ENCODE measurements at regions not wholly inside any gene's neighbourhood (a gene's known extent, or its start where the extent isn't known, plus 50 kb on each side); places are given as distances from the start of the nearest gene placed in this dataset.

DNA sequence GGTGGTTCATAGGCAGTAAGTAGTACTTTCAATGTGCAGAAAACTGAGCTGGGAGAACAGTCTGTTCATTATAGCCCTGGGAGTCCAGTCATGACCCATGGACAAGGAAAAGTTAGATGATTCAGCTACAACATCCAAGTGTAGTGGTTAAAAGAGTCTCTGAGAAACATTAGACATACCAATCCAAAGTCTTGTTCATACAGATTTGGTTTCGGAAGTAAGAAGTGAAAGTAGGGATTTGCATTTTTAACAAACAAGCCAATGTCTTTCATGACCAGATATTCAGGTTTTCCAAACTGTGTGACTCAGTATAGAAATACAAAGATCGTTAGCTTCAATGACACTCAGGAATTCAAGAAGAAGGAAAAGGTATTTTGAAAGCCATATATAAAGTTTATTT is 345.3 kb downstream of the SLITRK1 start:
- no peaks in the 10 kb centered on the region for H3K36me3 ChIP-seq (ENCODE audit: insufficient read depth, low read length)
- DNase-seq (ENCODE audit: low spot score) = no peak
- no peaks in the 10 kb centered on the region for H3K4me1 ChIP-seq (ENCODE audit: insufficient read depth, low read length, poor library complexity, severe bottlenecking)
- H2AFZ ChIP-seq (ENCODE audit: low read length) = no peak overlapping the region
- H3K27ac ChIP-seq (ENCODE audit: low read depth, low read length, poor library complexity, severe bottlenecking) = no peak overlapping the region
- no peak for TF ChIP-seq EZH2phosphoT487 (IDR thresholded peaks at IDR 0.05; ENCODE audit: borderline replicate concordance, low read depth, low read length)
- TF ChIP-seq, protein P1, sequence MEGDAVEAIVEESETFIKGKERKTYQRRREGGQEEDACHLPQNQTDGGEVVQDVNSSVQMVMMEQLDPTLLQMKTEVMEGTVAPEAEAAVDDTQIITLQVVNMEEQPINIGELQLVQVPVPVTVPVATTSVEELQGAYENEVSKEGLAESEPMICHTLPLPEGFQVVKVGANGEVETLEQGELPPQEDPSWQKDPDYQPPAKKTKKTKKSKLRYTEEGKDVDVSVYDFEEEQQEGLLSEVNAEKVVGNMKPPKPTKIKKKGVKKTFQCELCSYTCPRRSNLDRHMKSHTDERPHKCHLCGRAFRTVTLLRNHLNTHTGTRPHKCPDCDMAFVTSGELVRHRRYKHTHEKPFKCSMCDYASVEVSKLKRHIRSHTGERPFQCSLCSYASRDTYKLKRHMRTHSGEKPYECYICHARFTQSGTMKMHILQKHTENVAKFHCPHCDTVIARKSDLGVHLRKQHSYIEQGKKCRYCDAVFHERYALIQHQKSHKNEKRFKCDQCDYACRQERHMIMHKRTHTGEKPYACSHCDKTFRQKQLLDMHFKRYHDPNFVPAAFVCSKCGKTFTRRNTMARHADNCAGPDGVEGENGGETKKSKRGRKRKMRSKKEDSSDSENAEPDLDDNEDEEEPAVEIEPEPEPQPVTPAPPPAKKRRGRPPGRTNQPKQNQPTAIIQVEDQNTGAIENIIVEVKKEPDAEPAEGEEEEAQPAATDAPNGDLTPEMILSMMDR (conservative IDR thresholded peaks at IDR 0.05; ENCODE audit: low read length) = no peak
- no peaks in the 10 kb centered on the region for H4K20me1 ChIP-seq (ENCODE audit: insufficient read depth, low read length)
- intact Hi-C loops (cut with micrococcal nuclease; ENCODE audit: unreplicated experiment) = no loop called here
- no peak overlapping the region for H3K4me2 ChIP-seq (ENCODE audit: low read length)
- no TSS peak for BruUV-seq (replicated peaks)
- H3K4me3 ChIP-seq (ENCODE audit: low read depth, low read length, poor library complexity, severe bottlenecking) = no peak overlapping the region
- ChIA-PET POLR2A (no interaction called here), CTCF (ENCODE audit: unreplicated experiment) (no interaction called here)
- no peaks in the 10 kb centered on the region for H3K9me2 ChIP-seq (ENCODE audit: insufficient read depth, low read length)
- H3K79me2 ChIP-seq (ENCODE audit: insufficient read depth, low read depth, low read length) = no peaks in the 10 kb centered on the region
- 0 out of 2 replicates have a peak, but pooled peaks cover 9% of the 10 kb centered on the region for H3K9me3 ChIP-seq (ENCODE audit: low read length)

DNA sequence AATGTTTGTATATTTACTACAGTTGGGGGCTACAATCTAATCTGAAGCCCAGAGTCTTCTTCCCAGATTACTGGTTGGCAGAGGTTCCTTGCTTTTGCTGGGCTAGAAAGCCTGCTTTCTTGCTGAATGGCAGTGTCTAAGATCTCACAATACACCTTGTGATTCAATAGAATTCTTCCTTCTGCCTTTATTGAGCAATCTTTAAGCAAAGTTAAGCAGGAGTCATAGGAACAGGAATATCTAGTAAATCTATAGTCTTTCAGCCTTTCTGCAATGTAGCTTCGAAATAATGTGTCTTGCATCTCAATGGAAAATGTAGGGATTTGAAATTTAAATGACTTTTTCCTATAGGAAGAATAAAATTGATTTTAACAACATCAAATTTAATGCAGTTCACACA is 346.1 kb downstream of the SLITRK1 start:
- Histone ChIP-seq H3K4me1 (ENCODE audit: insufficient read depth, low read length, poor library complexity, severe bottlenecking) (no peaks in the 10 kb centered on the region), H3K4me2 (ENCODE audit: low read length) (no peak overlapping the region), H3K9me2 (ENCODE audit: insufficient read depth, low read length) (no peaks in the 10 kb centered on the region), H3K36me3 (ENCODE audit: insufficient read depth, low read length) (no peaks in the 10 kb centered on the region), H3K79me2 (ENCODE audit: insufficient read depth, low read depth, low read length) (no peaks in the 10 kb centered on the region), H3K9me3 (ENCODE audit: low read length) (0 out of 2 replicates have a peak, but pooled peaks cover 9% of the 10 kb centered on the region), H3K27ac (ENCODE audit: low read depth, low read length, poor library complexity, severe bottlenecking) (no peak overlapping the region), H2AFZ (ENCODE audit: low read length) (no peak overlapping the region), H4K20me1 (ENCODE audit: insufficient read depth, low read length) (no peaks in the 10 kb centered on the region), H3K4me3 (ENCODE audit: low read depth, low read length, poor library complexity, severe bottlenecking) (no peak overlapping the region)
- TF ChIP-seq, protein P1 (conservative IDR thresholded peaks at IDR 0.05; ENCODE audit: low read length) = no peak
- no peak for TF ChIP-seq EZH2phosphoT487 (IDR thresholded peaks at IDR 0.05; ENCODE audit: borderline replicate concordance, low read depth, low read length)
- intact Hi-C loops (cut with micrococcal nuclease; ENCODE audit: unreplicated experiment) = no loop called here
- ChIA-PET CTCF (ENCODE audit: unreplicated experiment) (no interaction called here), POLR2A (no interaction called here)
- no peak for DNase-seq (ENCODE audit: low spot score)
- no TSS peak for BruUV-seq (replicated peaks)

DNA sequence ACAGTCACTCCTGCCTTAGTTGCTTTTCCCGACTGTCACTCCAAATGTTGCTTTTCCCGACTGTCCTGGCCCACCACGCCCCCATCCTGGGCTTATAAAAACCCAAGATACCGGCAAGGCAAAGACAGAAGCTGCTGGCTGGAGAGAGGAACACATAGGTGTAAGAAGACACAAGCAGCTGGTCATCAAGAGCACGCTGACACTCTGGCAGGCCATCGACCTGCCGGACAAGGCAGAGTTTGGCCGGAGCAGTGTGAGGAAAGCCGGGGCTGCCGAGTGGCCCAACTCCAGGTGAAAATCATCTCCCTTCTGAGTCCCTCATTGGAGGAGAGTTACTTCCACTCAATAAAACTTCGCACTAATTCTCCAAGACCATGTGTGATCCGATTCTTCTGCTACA is 349.5 kb downstream of the SLITRK1 start:
- TF ChIP-seq, protein P1 (conservative IDR thresholded peaks at IDR 0.05; ENCODE audit: low read length) = no peak
- no peak for TF ChIP-seq EZH2phosphoT487 (IDR thresholded peaks at IDR 0.05; ENCODE audit: borderline replicate concordance, low read depth, low read length)
- H3K9me3 ChIP-seq (ENCODE audit: low read length) = no peaks in the 10 kb centered on the region
- CTCF ChIA-PET (ENCODE audit: unreplicated experiment) = no interaction called here

More for the DNA sequence above, 349.5 kb downstream of the SLITRK1 start:
- Histone ChIP-seq H2AFZ (ENCODE audit: low read length) (no peak overlapping the region), H3K4me3 (ENCODE audit: low read depth, low read length, poor library complexity, severe bottlenecking) (no peak overlapping the region), H3K36me3 (ENCODE audit: insufficient read depth, low read length) (no peaks in the 10 kb centered on the region), H3K9me2 (ENCODE audit: insufficient read depth, low read length) (no peaks in the 10 kb centered on the region), H3K79me2 (ENCODE audit: insufficient read depth, low read depth, low read length) (no peaks in the 10 kb centered on the region), H3K27ac (ENCODE audit: low read depth, low read length, poor library complexity, severe bottlenecking) (no peak overlapping the region), H3K4me1 (ENCODE audit: insufficient read depth, low read length, poor library complexity, severe bottlenecking) (no peaks in the 10 kb centered on the region), H3K4me2 (ENCODE audit: low read length) (no peak overlapping the region), H4K20me1 (ENCODE audit: insufficient read depth, low read length) (no peaks in the 10 kb centered on the region)
- POLR2A ChIA-PET = no interaction called here
- intact Hi-C loops (cut with micrococcal nuclease; ENCODE audit: unreplicated experiment) = no loop called here
- no TSS peak for BruUV-seq (replicated peaks)
- DNase-seq (ENCODE audit: low spot score) = no peak
